ENCODE measurements at regions not wholly inside any gene's neighbourhood (a gene's known extent, or its start where the extent isn't known, plus 50 kb on each side); places are given as distances from the start of the nearest gene placed in this dataset.
"Not testable (repeated sequence)": the region's sequence is repeated elsewhere in the genome, so short reads cannot be mapped to it uniquely, and the experiment has no call there.

GRCh38 chr20:30675988-30676564, 581.4 kb upstream of the DEFB115 start:
- DNase-seq = not testable (repeated sequence)

- not testable (repeated sequence) for DNase-seq
These were observed 575.2 kb upstream of the DEFB115 start for GRCh38 chr20:30682236-30682635.

- not testable (repeated sequence) for DNase-seq
These were observed 544.6 kb upstream of the DEFB115 start for GRCh38 chr20:30712861-30713260.

GRCh38 chr20:30719415-30720199, 537.9 kb upstream of the DEFB115 start:
- DNase-seq = not testable (repeated sequence)

GRCh38 chr20:30723511-30723910, 534.0 kb upstream of the DEFB115 start:
- DNase-seq = not testable (repeated sequence)

- not testable (repeated sequence) for DNase-seq
These were observed 533.4 kb upstream of the DEFB115 start for GRCh38 chr20:30723934-30724687.

- DNase-seq = not testable (repeated sequence)
These were observed 532.8 kb upstream of the DEFB115 start for GRCh38 chr20:30724688-30725074.

GRCh38 chr20:30725188-30725587, 532.3 kb upstream of the DEFB115 start:
- not testable (repeated sequence) for DNase-seq

- not testable (repeated sequence) for DNase-seq
These were observed 529.1 kb upstream of the DEFB115 start for GRCh38 chr20:30728271-30728885.

Measured in stimulated activated CD4-positive, alpha-beta T cell treated with anti-CD3 and anti-CD28 coated beads, Interleukin-12 subunit alpha, Interleukin-12 subunit beta, amount 100 ng/mL, for 4 hours (primary cell).